SK-N-SH (cell line): ENCODE measurements at regions not wholly inside any gene's neighbourhood (a gene's known extent, or its start where the extent isn't known, plus 50 kb on each side); places are given as distances from the start of the nearest gene placed in this dataset.

ENCODE experiments used
- CTCF ChIP-seq: fragments of 200-600 bp; sonication (generic); IDR thresholded peaks from 2 replicates; pipeline ENCODE4 v1.6.1; 2017; ENCODE audit warnings: antibody characterized with exemption, mild to moderate bottlenecking, moderate library complexity
- EP300 ChIP-seq, 2 experiments: IDR thresholded peaks; 2 replicates each; pipeline versions ENCODE4 v1.4.0 to v1.6.1; 2012; ENCODE audit warnings: borderline replicate concordance in 1 of 2, low read depth in 1 of 2, low read length in 1 of 2
- FOSL2 ChIP-seq: IDR thresholded peaks from 2 replicates; pipeline ENCODE4 v1.4.0; 2012; ENCODE audit warnings: low read depth, mild to moderate bottlenecking, moderate library complexity, borderline replicate concordance
- GABPA ChIP-seq: IDR thresholded peaks from 2 replicates; pipeline ENCODE4 v1.4.0; 2012; ENCODE audit warnings: low read depth, mild to moderate bottlenecking
- POLR2AphosphoS5 ChIP-seq: IDR thresholded peaks from 2 replicates; pipeline ENCODE4 v1.6.1; 2012; ENCODE audit warnings: low read depth, low read length
- RFX5 ChIP-seq: IDR thresholded peaks from 2 replicates; pipeline ENCODE4 v1.6.1; 2012; ENCODE audit warnings: mild to moderate bottlenecking, improper control_type of control experiment, low read length
- TF ChIP-seq, protein P1 (sequence below): fragments of 150-350 bp; IDR thresholded peaks from 2 replicates; pipeline ENCODE4 v1.6.1; 2017; ENCODE audit warnings: antibody characterized with exemption, low read length, low read depth, borderline replicate concordance
- TF ChIP-seq, protein P2 (sequence below): IDR thresholded peaks from 2 replicates; pipeline ENCODE4 v1.4.0; 2012; ENCODE audit warnings: low read depth
- TF ChIP-seq, protein P3 (sequence below): IDR thresholded peaks from 2 replicates; pipeline ENCODE4 v1.6.1; 2012; ENCODE audit warnings: mild to moderate bottlenecking, low read depth, low read length, moderate library complexity

GRCh38 chr1:197848350-197848749 lies 54.1 kb upstream of the C1orf53 start:
- TF ChIP-seq CTCF (no peak), GABPA (no peak), POLR2AphosphoS5 (no peak), RFX5 (no peak), FOSL2 (no peak), EP300 (IDR thresholded peaks at IDR 0.05; ENCODE audit: borderline replicate concordance in 1 of 2, low read depth in 1 of 2, low read length in 1 of 2) (no peak)
- TF ChIP-seq, protein P1, sequence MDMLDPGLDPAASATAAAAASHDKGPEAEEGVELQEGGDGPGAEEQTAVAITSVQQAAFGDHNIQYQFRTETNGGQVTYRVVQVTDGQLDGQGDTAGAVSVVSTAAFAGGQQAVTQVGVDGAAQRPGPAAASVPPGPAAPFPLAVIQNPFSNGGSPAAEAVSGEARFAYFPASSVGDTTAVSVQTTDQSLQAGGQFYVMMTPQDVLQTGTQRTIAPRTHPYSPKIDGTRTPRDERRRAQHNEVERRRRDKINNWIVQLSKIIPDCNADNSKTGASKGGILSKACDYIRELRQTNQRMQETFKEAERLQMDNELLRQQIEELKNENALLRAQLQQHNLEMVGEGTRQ: no peak
- TF ChIP-seq, protein P2, sequence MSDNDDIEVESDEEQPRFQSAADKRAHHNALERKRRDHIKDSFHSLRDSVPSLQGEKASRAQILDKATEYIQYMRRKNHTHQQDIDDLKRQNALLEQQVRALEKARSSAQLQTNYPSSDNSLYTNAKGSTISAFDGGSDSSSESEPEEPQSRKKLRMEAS: no peak
- TF ChIP-seq, protein P3, sequence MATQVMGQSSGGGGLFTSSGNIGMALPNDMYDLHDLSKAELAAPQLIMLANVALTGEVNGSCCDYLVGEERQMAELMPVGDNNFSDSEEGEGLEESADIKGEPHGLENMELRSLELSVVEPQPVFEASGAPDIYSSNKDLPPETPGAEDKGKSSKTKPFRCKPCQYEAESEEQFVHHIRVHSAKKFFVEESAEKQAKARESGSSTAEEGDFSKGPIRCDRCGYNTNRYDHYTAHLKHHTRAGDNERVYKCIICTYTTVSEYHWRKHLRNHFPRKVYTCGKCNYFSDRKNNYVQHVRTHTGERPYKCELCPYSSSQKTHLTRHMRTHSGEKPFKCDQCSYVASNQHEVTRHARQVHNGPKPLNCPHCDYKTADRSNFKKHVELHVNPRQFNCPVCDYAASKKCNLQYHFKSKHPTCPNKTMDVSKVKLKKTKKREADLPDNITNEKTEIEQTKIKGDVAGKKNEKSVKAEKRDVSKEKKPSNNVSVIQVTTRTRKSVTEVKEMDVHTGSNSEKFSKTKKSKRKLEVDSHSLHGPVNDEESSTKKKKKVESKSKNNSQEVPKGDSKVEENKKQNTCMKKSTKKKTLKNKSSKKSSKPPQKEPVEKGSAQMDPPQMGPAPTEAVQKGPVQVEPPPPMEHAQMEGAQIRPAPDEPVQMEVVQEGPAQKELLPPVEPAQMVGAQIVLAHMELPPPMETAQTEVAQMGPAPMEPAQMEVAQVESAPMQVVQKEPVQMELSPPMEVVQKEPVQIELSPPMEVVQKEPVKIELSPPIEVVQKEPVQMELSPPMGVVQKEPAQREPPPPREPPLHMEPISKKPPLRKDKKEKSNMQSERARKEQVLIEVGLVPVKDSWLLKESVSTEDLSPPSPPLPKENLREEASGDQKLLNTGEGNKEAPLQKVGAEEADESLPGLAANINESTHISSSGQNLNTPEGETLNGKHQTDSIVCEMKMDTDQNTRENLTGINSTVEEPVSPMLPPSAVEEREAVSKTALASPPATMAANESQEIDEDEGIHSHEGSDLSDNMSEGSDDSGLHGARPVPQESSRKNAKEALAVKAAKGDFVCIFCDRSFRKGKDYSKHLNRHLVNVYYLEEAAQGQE: no peak
